Spleen (tissue), 7 donors: ENCODE measurements at regions not wholly inside any gene's neighbourhood (a gene's known extent, or its start where the extent isn't known, plus 50 kb on each side); places are given as distances from the start of the nearest gene placed in this dataset.
A peak's percentile ranks its signal among the peaks of the same experiment; 100 is the strongest.

Source experiments
- CTCF ChIP-seq, 11 experiments: fragments of 200-600 bp in 7 of 11; fragments of 450-650 bp in 4 of 11; sonication (generic) in 4 of 11; IDR thresholded peaks in 8 of 11; conservative IDR thresholded peaks in 3 of 11; 1 replicate in 7 of 11; 2 replicates in 4 of 11; pipeline versions ENCODE4 v1.4.0 to v1.8.0; 2016 to 2021; ENCODE audit warnings: antibody characterized with exemption in 11 of 11, inconsistent platforms in 4 of 11, mild to moderate bottlenecking in 1 of 11
- POLR2A ChIP-seq, 3 donors: fragments of 450-650 bp; IDR thresholded peaks; one replicate each; pipeline ENCODE4 v1.5.1; 2017; ENCODE audit warnings: antibody characterized with exemption in 3 of 3, mild to moderate bottlenecking in 1 of 3
- POLR2AphosphoS5 ChIP-seq, 3 donors: sonication (generic); formaldehyde crosslinking; IDR thresholded peaks; one replicate each; pipeline ENCODE4 v1.5.1; 2017; ENCODE audit warnings: antibody characterized with exemption in 3 of 3
- donor health status: DM: no; HTN: no; CAD: no; lungs with moderate emphysema.
- donor health status: DM: no; HTN: no; CAD: no.
- donor health status: DM: no; HTN: no; CAD: no.

- TF ChIP-seq CTCF (IDR thresholded peaks at IDR 0.05 in 8 of 11, conservative IDR thresholded peaks at IDR 0.05 in 3 of 11) (peak in 9 of 11 experiments; percentile 41 to 78 (median 67)), POLR2A (IDR thresholded peaks at IDR 0.05) (no peak), POLR2AphosphoS5 (IDR thresholded peaks at IDR 0.05) (no peak)
Measured at GRCh38 chr20:39264506-39265172, 302.5 kb downstream of the DHX35 start.
